ENCODE measurements at regions not wholly inside any gene's neighbourhood (a gene's known extent, or its start where the extent isn't known, plus 50 kb on each side); places are given as distances from the start of the nearest gene placed in this dataset.
"Not testable (repeated sequence)": the region's sequence is repeated elsewhere in the genome, so short reads cannot be mapped to it uniquely, and the experiment has no call there.

- no peak for DNase-seq
Measured at GRCh38 chr5:136615251-136616119, 250.1 kb upstream of the TRPC7 start.

- DNase-seq = no peak
Measured at GRCh38 chr5:136613230-136613629, 247.9 kb upstream of the TRPC7 start.

GRCh38 chr5:136605638-136606037, 240.3 kb upstream of the TRPC7 start:
- no peak for DNase-seq

GRCh38 chr5:136600306-136600705, 235.0 kb upstream of the TRPC7 start:
- DNase-seq = no peak

GRCh38 chr5:136598802-136599404, 233.6 kb upstream of the TRPC7 start:
- no peak for DNase-seq

GRCh38 chr5:136594416-136594815, 229.1 kb upstream of the TRPC7 start:
- no peak for DNase-seq

GRCh38 chr5:136590581-136590980, 225.2 kb upstream of the TRPC7 start:
- DNase-seq = no peak

GRCh38 chr5:136586196-136586595, 220.9 kb upstream of the TRPC7 start:
- no peak for DNase-seq

GRCh38 chr5:136584474-136584873, 219.1 kb upstream of the TRPC7 start:
- no peak for DNase-seq

GRCh38 chr5:136579238-136579637, 213.9 kb upstream of the TRPC7 start:
- no peak for DNase-seq

- not testable (repeated sequence) for DNase-seq
Measured at GRCh38 chr5:136569875-136570274, 204.5 kb upstream of the TRPC7 start.

GRCh38 chr5:136565457-136565856, 200.1 kb upstream of the TRPC7 start:
- not testable (repeated sequence) for DNase-seq

GRCh38 chr5:136565050-136565449, 199.7 kb upstream of the TRPC7 start:
- not testable (repeated sequence) for DNase-seq

GRCh38 chr5:136564431-136564830, 199.1 kb upstream of the TRPC7 start:
- DNase-seq = not testable (repeated sequence)

GRCh38 chr5:136563489-136563888, 198.1 kb upstream of the TRPC7 start:
- DNase-seq = no peak

- no peak for DNase-seq
Measured at GRCh38 chr5:136560126-136560525, 194.8 kb upstream of the TRPC7 start.

- no peak for DNase-seq
Measured at GRCh38 chr5:136559651-136560050, 194.3 kb upstream of the TRPC7 start.

GRCh38 chr5:136547096-136547495, 181.8 kb upstream of the TRPC7 start:
- DNase-seq = not testable (repeated sequence)

- DNase-seq = not testable (repeated sequence)
Measured at GRCh38 chr5:136546441-136546840, 181.1 kb upstream of the TRPC7 start.

GRCh38 chr5:136545031-136545430, 179.7 kb upstream of the TRPC7 start:
- DNase-seq = not testable (repeated sequence)

- no peak for DNase-seq
Measured at GRCh38 chr5:136538534-136538933, 173.2 kb upstream of the TRPC7 start.

GRCh38 chr5:136529081-136529480, 163.7 kb upstream of the TRPC7 start:
- DNase-seq = no peak

- DNase-seq = no peak
Measured at GRCh38 chr5:136528481-136529030, 163.2 kb upstream of the TRPC7 start.

GRCh38 chr5:136527311-136527710, 162.0 kb upstream of the TRPC7 start:
- no peak for DNase-seq

Data from GF-D8 (cell line).